ENCODE measurements at regions not wholly inside any gene's neighbourhood (a gene's known extent, or its start where the extent isn't known, plus 50 kb on each side); places are given as distances from the start of the nearest gene placed in this dataset.

DNA sequence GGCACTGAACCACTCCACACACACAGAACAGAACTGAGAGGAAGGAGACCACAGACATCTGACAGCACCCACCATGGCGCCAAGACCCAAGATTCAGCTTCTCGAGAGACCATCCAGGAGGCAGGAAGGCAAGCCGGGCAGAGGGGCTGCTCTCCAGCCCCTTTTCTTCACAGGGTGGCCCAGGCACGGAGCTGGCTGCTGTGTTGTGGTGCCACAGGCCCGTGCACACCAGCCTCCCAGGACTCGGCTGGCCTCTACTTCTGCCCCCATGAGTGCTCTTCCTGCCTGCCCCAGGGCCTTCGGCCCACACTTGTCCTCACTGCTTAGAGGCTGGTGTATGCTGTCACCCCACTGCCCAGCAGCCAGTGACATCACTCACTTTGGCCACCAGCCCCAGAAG is 547.6 kb upstream of the RAB6C start:
- TF ChIP-seq, protein P1, sequence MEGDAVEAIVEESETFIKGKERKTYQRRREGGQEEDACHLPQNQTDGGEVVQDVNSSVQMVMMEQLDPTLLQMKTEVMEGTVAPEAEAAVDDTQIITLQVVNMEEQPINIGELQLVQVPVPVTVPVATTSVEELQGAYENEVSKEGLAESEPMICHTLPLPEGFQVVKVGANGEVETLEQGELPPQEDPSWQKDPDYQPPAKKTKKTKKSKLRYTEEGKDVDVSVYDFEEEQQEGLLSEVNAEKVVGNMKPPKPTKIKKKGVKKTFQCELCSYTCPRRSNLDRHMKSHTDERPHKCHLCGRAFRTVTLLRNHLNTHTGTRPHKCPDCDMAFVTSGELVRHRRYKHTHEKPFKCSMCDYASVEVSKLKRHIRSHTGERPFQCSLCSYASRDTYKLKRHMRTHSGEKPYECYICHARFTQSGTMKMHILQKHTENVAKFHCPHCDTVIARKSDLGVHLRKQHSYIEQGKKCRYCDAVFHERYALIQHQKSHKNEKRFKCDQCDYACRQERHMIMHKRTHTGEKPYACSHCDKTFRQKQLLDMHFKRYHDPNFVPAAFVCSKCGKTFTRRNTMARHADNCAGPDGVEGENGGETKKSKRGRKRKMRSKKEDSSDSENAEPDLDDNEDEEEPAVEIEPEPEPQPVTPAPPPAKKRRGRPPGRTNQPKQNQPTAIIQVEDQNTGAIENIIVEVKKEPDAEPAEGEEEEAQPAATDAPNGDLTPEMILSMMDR (IDR thresholded peaks at IDR 0.05) = no peak
- TF ChIP-seq POLR2A (IDR thresholded peaks at IDR 0.05) = no peak

Measured in thyroid gland (tissue), 4 donors.